ENCODE measurements at regions not wholly inside any gene's neighbourhood (a gene's known extent, or its start where the extent isn't known, plus 50 kb on each side); places are given as distances from the start of the nearest gene placed in this dataset.
A peak's percentile ranks its signal among the peaks of the same experiment; 100 is the strongest.
"Not testable (repeated sequence)": the region's sequence is repeated elsewhere in the genome, so short reads cannot be mapped to it uniquely, and the experiment has no call there.

- intact Hi-C loops (cut with DNase I); H3K4me3 ChIP-seq (ENCODE audit: low read length in 3 of 3): not testable (repeated sequence)
- peak in 1 of 5 donors; percentile 59 for DNase-seq
Measured at GRCh38 chr20:30725188-30725587, 532.3 kb upstream of the DEFB115 start.

GRCh38 chr20:30728271-30728885 is 529.1 kb upstream of the DEFB115 start:
- H3K27ac ChIP-seq (ENCODE audit: low read depth in 2 of 2, low read length in 2 of 2); FAIRE-seq; H3K9me3 ChIP-seq (ENCODE audit: control insufficient read depth in 2 of 3, insufficient read depth in 1 of 3, low read length in 3 of 3); intact Hi-C loops (cut with DNase I); H3K4me3 ChIP-seq (ENCODE audit: low read length in 3 of 3); H3K36me3 ChIP-seq (ENCODE audit: control insufficient read depth in 2 of 3, insufficient read depth in 3 of 3, low read length in 3 of 3); H3K4me1 ChIP-seq (ENCODE audit: control insufficient read depth in 2 of 3, insufficient read depth in 2 of 3, low read depth in 1 of 3, low read length in 3 of 3); H3K27me3 ChIP-seq (ENCODE audit: control insufficient read depth, insufficient read depth, low read length); H3K9ac ChIP-seq (ENCODE audit: low read length in 3 of 3): not testable (repeated sequence)
- peak in 1 of 5 donors; percentile 65 for DNase-seq

More at GRCh38 chr20:30725188-30725587, 532.3 kb upstream of the DEFB115 start:
- H3K36me3 ChIP-seq (ENCODE audit: control insufficient read depth in 2 of 3, insufficient read depth in 3 of 3, low read length in 3 of 3); H3K27ac ChIP-seq (ENCODE audit: low read depth in 2 of 2, low read length in 2 of 2); FAIRE-seq; H3K27me3 ChIP-seq (ENCODE audit: control insufficient read depth, insufficient read depth, low read length); H3K4me1 ChIP-seq (ENCODE audit: control insufficient read depth in 2 of 3, insufficient read depth in 2 of 3, low read depth in 1 of 3, low read length in 3 of 3); H3K9me3 ChIP-seq (ENCODE audit: control insufficient read depth in 2 of 3, insufficient read depth in 1 of 3, low read length in 3 of 3); H3K9ac ChIP-seq (ENCODE audit: low read length in 3 of 3): not testable (repeated sequence)

Data from kidney (tissue), 10 donors.